BLaER1 (cell line): ENCODE measurements at regions not wholly inside any gene's neighbourhood (a gene's known extent, or its start where the extent isn't known, plus 50 kb on each side); places are given as distances from the start of the nearest gene placed in this dataset.
A peak's percentile ranks its signal among the peaks of the same experiment; 100 is the strongest.

Experiments
- H3K27ac ChIP-seq: shearing (Covaris generic); formaldehyde crosslinking; 2 replicates; pipeline ENCODE4 v1.8.1; 2022
- H3K27me3 ChIP-seq: shearing (Covaris generic); formaldehyde crosslinking; 2 replicates; pipeline ENCODE4 v1.8.1; 2022
- H3K36me3 ChIP-seq: shearing (Covaris generic); formaldehyde crosslinking; 2 replicates; pipeline ENCODE4 v1.8.1; 2022
- H3K4me1 ChIP-seq: shearing (Covaris generic); formaldehyde crosslinking; 2 replicates; pipeline ENCODE4 v1.8.1; 2022
- H3K4me2 ChIP-seq: shearing (Covaris generic); formaldehyde crosslinking; 2 replicates; pipeline ENCODE4 v1.8.1; 2022
- H3K4me3 ChIP-seq: shearing (Covaris generic); formaldehyde crosslinking; 2 replicates; pipeline ENCODE4 v1.8.1; 2022
- H3K9ac ChIP-seq: shearing (Covaris generic); formaldehyde crosslinking; 2 replicates; pipeline ENCODE4 v1.8.1; 2022
- H3K9me3 ChIP-seq: shearing (Covaris generic); formaldehyde crosslinking; 2 replicates; pipeline ENCODE4 v1.8.1; 2022
- H4K20me1 ChIP-seq: shearing (Covaris generic); formaldehyde crosslinking; 2 replicates; pipeline ENCODE4 v1.8.1; 2022
- Cebpa-rat ChIP-seq: shearing (Covaris generic); IDR thresholded peaks from 2 replicates; pipeline ENCODE4 v1.8.1; 2022

DNA sequence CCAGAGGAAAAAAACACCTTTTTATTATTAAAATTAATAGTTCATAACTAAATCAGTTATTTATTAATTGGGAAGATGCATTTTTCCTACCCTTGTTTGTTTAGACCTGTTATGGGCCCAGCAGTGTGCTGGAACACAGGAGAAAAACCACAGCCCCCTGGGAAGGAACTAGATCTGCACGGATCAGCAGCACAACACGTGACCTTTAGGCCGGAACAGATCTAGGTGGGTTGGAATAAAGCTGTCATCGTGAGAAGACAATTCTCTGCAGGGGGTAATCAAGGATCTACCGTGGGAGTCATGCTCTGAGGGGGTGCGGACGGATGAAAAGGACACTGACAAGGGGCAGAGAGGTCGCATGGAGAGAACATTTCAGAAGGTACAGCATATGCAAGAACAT lies 95.8 kb upstream of the SPATA31C2 start:
- H3K4me1 ChIP-seq, result peaks cover 45% of the 10 kb centered on the region
- H3K4me2 ChIP-seq, result peak overlapping the region; percentile 71
- TF ChIP-seq Cebpa-rat, result no peak
- no peaks in the 10 kb centered on the region for H3K36me3 ChIP-seq
- no peak overlapping the region for H3K9ac ChIP-seq
- no peaks in the 10 kb centered on the region for H3K27me3 ChIP-seq
- no peaks in the 10 kb centered on the region for H4K20me1 ChIP-seq
- H3K9me3 ChIP-seq, result peaks cover 28% of the 10 kb centered on the region
- no peak overlapping the region for H3K4me3 ChIP-seq
- H3K27ac ChIP-seq, result no peak overlapping the region

- Histone ChIP-seq H3K9ac (no peak overlapping the region), H3K27ac (no peak overlapping the region), H3K4me2 (peak overlapping the region; percentile 71), H3K4me1 (peaks cover 41% of the 10 kb centered on the region), H3K4me3 (no peak overlapping the region), H4K20me1 (no peaks in the 10 kb centered on the region), H3K27me3 (no peaks in the 10 kb centered on the region), H3K36me3 (no peaks in the 10 kb centered on the region), H3K9me3 (peaks cover 28% of the 10 kb centered on the region)
- TF ChIP-seq Cebpa-rat, result no peak
Measured at GRCh38 chr9:88233091-88233490, 94.8 kb upstream of the SPATA31C2 start.

GRCh38 chr9:88230612-88231011 lies 92.3 kb upstream of the SPATA31C2 start:
- no peak overlapping the region for H3K27ac ChIP-seq
- no peak for TF ChIP-seq Cebpa-rat

GRCh38 chr9:88229434-88229833 lies 91.2 kb upstream of the SPATA31C2 start:
- TF ChIP-seq Cebpa-rat, result no peak
- Histone ChIP-seq H3K4me1 (peaks cover 28% of the 10 kb centered on the region), H3K27me3 (no peaks in the 10 kb centered on the region), H3K4me2 (no peak overlapping the region), H3K36me3 (no peaks in the 10 kb centered on the region), H4K20me1 (no peaks in the 10 kb centered on the region), H3K9me3 (peaks cover 28% of the 10 kb centered on the region), H3K4me3 (no peak overlapping the region), H3K27ac (no peak overlapping the region), H3K9ac (no peak overlapping the region)

More at GRCh38 chr9:88230612-88231011, 92.3 kb upstream of the SPATA31C2 start:
- Histone ChIP-seq H3K4me2 (no peak overlapping the region), H3K4me1 (peaks cover 34% of the 10 kb centered on the region), H3K27me3 (no peaks in the 10 kb centered on the region), H3K36me3 (no peaks in the 10 kb centered on the region), H3K9ac (no peak overlapping the region), H3K9me3 (peaks cover 28% of the 10 kb centered on the region), H4K20me1 (no peaks in the 10 kb centered on the region), H3K4me3 (no peak overlapping the region)

GRCh38 chr9:88224938-88225337 lies 86.7 kb upstream of the SPATA31C2 start:
- Histone ChIP-seq H3K9me3 (no peaks in the 10 kb centered on the region), H4K20me1 (no peaks in the 10 kb centered on the region), H3K4me1 (peaks cover 47% of the 10 kb centered on the region), H3K9ac (no peak overlapping the region), H3K4me3 (no peak overlapping the region), H3K27ac (no peak overlapping the region), H3K36me3 (no peaks in the 10 kb centered on the region), H3K27me3 (no peaks in the 10 kb centered on the region), H3K4me2 (no peak overlapping the region)
- no peak for TF ChIP-seq Cebpa-rat

DNA sequence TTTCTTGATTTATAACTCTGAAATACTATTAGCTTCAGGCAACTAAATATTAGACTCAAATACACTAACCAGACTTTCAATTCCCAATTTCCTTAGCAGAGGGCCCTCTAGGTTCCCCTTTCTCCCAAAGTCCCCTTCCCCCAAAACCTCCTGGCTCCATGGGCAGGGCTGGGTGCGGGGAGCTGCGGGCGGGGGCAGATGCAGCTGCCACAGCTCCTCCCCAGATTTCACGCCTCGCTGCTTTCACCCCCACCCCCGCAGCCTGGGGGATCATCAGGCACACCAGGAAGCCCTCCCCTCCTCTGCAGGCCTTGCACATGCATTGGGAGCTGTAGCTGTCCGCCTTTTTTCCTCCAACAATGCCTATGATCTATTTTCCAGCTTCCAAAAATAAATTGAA lies 82.8 kb upstream of the SPATA31C2 start:
- Histone ChIP-seq H3K9me3 (no peaks in the 10 kb centered on the region), H3K4me2 (peak overlapping the region; percentile 82), H3K36me3 (no peaks in the 10 kb centered on the region), H3K27ac (peak overlapping the region; percentile 59), H3K27me3 (no peaks in the 10 kb centered on the region), H3K9ac (no peak overlapping the region), H3K4me3 (no peak overlapping the region), H4K20me1 (no peaks in the 10 kb centered on the region), H3K4me1 (peaks cover 59% of the 10 kb centered on the region)
- no peak for TF ChIP-seq Cebpa-rat

- peak overlapping the region; percentile 59; the same call in 1 of the 2 replicates for H3K27ac ChIP-seq
- H3K27me3 ChIP-seq, result no peaks in the 10 kb centered on the region
- H3K9ac ChIP-seq, result 0 out of 2 replicates have a peak overlapping the region, but pooled peaks have one; percentile 19
- peaks cover 64% of the 10 kb centered on the region for H3K4me1 ChIP-seq
- no peak overlapping the region for H3K4me3 ChIP-seq
- no peaks in the 10 kb centered on the region for H3K36me3 ChIP-seq
- H4K20me1 ChIP-seq, result no peaks in the 10 kb centered on the region
- H3K4me2 ChIP-seq, result peak overlapping the region; percentile 82
- no peaks in the 10 kb centered on the region for H3K9me3 ChIP-seq
- no peak for TF ChIP-seq Cebpa-rat
Measured at GRCh38 chr9:88220652-88221051, 82.4 kb upstream of the SPATA31C2 start.

DNA sequence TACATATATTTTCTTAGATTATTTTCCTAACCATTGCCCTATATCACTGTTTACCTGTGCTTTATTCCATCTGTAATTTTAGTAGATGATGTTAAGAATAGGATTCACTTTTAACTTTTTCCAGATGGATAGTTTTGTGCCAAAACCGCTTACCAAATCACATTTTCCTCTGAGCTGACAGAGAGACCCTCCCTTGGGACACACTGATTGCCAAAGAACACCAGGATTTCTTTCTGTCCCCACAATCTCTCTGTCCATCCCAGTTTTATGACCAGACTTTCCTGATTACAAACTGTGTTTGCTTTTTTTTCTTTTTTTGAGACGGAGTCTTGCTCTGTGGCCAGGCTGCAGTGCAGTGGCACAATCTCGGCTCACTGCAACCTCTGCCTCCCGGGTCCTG lies 81.3 kb upstream of the SPATA31C2 start:
- Histone ChIP-seq H3K36me3 (no peaks in the 10 kb centered on the region), H3K27me3 (no peaks in the 10 kb centered on the region), H3K4me3 (no peak overlapping the region), H3K4me2 (peak overlapping the region; percentile 82), H4K20me1 (no peaks in the 10 kb centered on the region), H3K27ac (peak overlapping the region; percentile 59; the same call in 1 of the 2 replicates), H3K9ac (0 out of 2 replicates have a peak overlapping the region, but pooled peaks have one; percentile 3), H3K9me3 (no peaks in the 10 kb centered on the region; the same call in 1 of the 2 replicates), H3K4me1 (peaks cover 67% of the 10 kb centered on the region)
- TF ChIP-seq Cebpa-rat, result no peak

- Histone ChIP-seq H3K9ac (no peak overlapping the region), H4K20me1 (no peaks in the 10 kb centered on the region), H3K4me2 (no peak overlapping the region), H3K4me1 (peaks cover 59% of the 10 kb centered on the region), H3K36me3 (no peaks in the 10 kb centered on the region), H3K27ac (no peak overlapping the region), H3K27me3 (no peaks in the 10 kb centered on the region), H3K4me3 (no peak overlapping the region), H3K9me3 (peaks cover 9% of the 10 kb centered on the region)
- TF ChIP-seq Cebpa-rat, result no peak
Measured at GRCh38 chr9:88218726-88219125, 80.5 kb upstream of the SPATA31C2 start.

- TF ChIP-seq Cebpa-rat, result no peak
- no peak overlapping the region for H3K4me2 ChIP-seq
- no peaks in the 10 kb centered on the region for H4K20me1 ChIP-seq
- peaks cover 20% of the 10 kb centered on the region for H3K9me3 ChIP-seq
- peaks cover 42% of the 10 kb centered on the region for H3K4me1 ChIP-seq
- no peaks in the 10 kb centered on the region for H3K36me3 ChIP-seq
- no peaks in the 10 kb centered on the region for H3K27me3 ChIP-seq
- H3K9ac ChIP-seq, result no peak overlapping the region
- no peak overlapping the region for H3K4me3 ChIP-seq
- H3K27ac ChIP-seq, result no peak overlapping the region
Measured at GRCh38 chr9:88216126-88216995, 78.1 kb upstream of the SPATA31C2 start.
